Activated CD4-positive, alpha-beta T cell treated with anti-CD3 and anti-CD28 coated beads, Interleukin-2, Interleukin-6, amounts not matched to agents 100 ng/mL and 50 ng/mL, durations not matched to agents 16 hours and 8 hours (primary cell): ENCODE measurements at regions not wholly inside any gene's neighbourhood (a gene's known extent, or its start where the extent isn't known, plus 50 kb on each side); places are given as distances from the start of the nearest gene placed in this dataset.

Experiments
- DNase-seq: peaks from one replicate; pipeline ENCODE4 v3.0.0-alpha.2; 2020

- no peak for DNase-seq
Measured at GRCh38 chr2:6487765-6488164, 377.9 kb downstream of the CMPK2 start.

GRCh38 chr2:6492573-6492972 is 373.1 kb downstream of the CMPK2 start:
- no peak for DNase-seq

GRCh38 chr2:6493266-6493665 is 372.4 kb downstream of the CMPK2 start:
- DNase-seq = no peak

GRCh38 chr2:6493669-6494068 is 372.0 kb downstream of the CMPK2 start:
- no peak for DNase-seq

- no peak for DNase-seq
Measured at GRCh38 chr2:6495466-6495865, 370.2 kb downstream of the CMPK2 start.

GRCh38 chr2:6496376-6496775 is 369.3 kb downstream of the CMPK2 start:
- DNase-seq = no peak

GRCh38 chr2:6497048-6497447 is 368.7 kb downstream of the CMPK2 start:
- DNase-seq = no peak

GRCh38 chr2:6498841-6499240 is 366.9 kb downstream of the CMPK2 start:
- no peak for DNase-seq

GRCh38 chr2:6499691-6500090 is 366.0 kb downstream of the CMPK2 start:
- no peak for DNase-seq

GRCh38 chr2:6506361-6506794 is 359.3 kb downstream of the CMPK2 start:
- DNase-seq = no peak

GRCh38 chr2:6506859-6507258 is 358.8 kb downstream of the CMPK2 start:
- DNase-seq = no peak

GRCh38 chr2:6510532-6510931 is 355.2 kb downstream of the CMPK2 start:
- no peak for DNase-seq

- no peak for DNase-seq
Measured at GRCh38 chr2:6512589-6512988, 353.1 kb downstream of the CMPK2 start.

- DNase-seq = no peak
Measured at GRCh38 chr2:6516674-6517073, 349.0 kb downstream of the CMPK2 start.

GRCh38 chr2:6518361-6518760 is 347.3 kb downstream of the CMPK2 start:
- no peak for DNase-seq

- no peak for DNase-seq
Measured at GRCh38 chr2:6523476-6523875, 342.2 kb downstream of the CMPK2 start.

- DNase-seq = no peak
Measured at GRCh38 chr2:6524691-6525474, 340.8 kb downstream of the CMPK2 start.

GRCh38 chr2:6525475-6525964 is 340.2 kb downstream of the CMPK2 start:
- no peak for DNase-seq

- no peak for DNase-seq
Measured at GRCh38 chr2:6526093-6526824, 339.4 kb downstream of the CMPK2 start.

GRCh38 chr2:6531304-6531703 is 334.4 kb downstream of the CMPK2 start:
- DNase-seq = no peak

- no peak for DNase-seq
Measured at GRCh38 chr2:6535572-6535971, 330.1 kb downstream of the CMPK2 start.

GRCh38 chr2:6538607-6539006 is 327.1 kb downstream of the CMPK2 start:
- DNase-seq = no peak

- DNase-seq = no peak
Measured at GRCh38 chr2:6545336-6545735, 320.4 kb downstream of the CMPK2 start.

GRCh38 chr2:6545795-6546194 is 319.9 kb downstream of the CMPK2 start:
- no peak for DNase-seq
